AG04449 (cell line): ENCODE measurements at regions not wholly inside any gene's neighbourhood (a gene's known extent, or its start where the extent isn't known, plus 50 kb on each side); places are given as distances from the start of the nearest gene placed in this dataset.
"Not testable (repeated sequence)": the region's sequence is repeated elsewhere in the genome, so short reads cannot be mapped to it uniquely, and the experiment has no call there.

Source experiments
- CTCF ChIA-PET: fragments of 350-600 bp; formaldehyde crosslinking; extraction: SDS; loops from one replicate; lab custom pipeline; 2021; ENCODE audit warnings: antibody characterized with exemption; lab: Yijun Ruan, JAX
- POLR2A ChIA-PET: fragments of 400-600, 350-600 bp; formaldehyde crosslinking; extraction: SDS; loops from one replicate; lab custom pipeline; 2020; ENCODE audit warnings: antibody characterized with exemption, inconsistent platforms; lab: Yijun Ruan, JAX
- DNase-seq: peaks from one replicate; pipeline ENCODE4 v3.0.0-alpha.2; 2010; ENCODE audit warnings: low read depth, low spot score
- H3K4me3 ChIP-seq: 2 replicates; pipeline ENCODE4 v1.5.1; 2011; ENCODE audit warnings: low read depth, mild to moderate bottlenecking, control low read depth, low read length
- TF ChIP-seq, protein P1 (sequence below): IDR thresholded peaks from one replicate; pipeline ENCODE4 v1.5.1; 2011; ENCODE audit warnings: mild to moderate bottlenecking, moderate library complexity, low read length, control low read depth, inconsistent platforms; ENCODE audit not compliant: insufficient read depth; ENCODE audit errors: missing control alignments

DNA sequence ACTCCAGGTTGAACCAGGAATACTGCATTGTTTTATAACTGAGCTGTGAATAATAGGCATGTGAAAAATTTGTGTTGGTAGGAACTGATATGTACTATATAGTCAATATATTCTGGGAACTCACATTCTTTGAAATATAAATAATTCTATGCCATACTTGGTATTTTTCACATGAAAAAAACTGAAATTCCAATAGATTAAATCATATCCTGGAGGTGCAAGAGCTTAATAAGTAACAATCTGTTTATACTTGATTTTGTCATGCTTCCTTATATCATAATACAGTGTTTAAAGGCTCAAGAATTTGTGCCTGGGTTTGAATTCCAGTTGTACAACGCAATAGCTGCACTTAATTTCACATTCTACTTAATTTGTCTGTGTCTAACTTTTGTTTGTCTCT, 387.0 kb downstream of the USP25 start:
- ChIA-PET CTCF (interaction anchor here (0.6 to 0.7 kb wide), 2 partner anchors 21 to 47 kb away, joined by 3 read pairs; no protein-coding TSS in a partner anchor), POLR2A (interaction anchor here (0.9 kb wide), 1 partner anchor 43 kb away, joined by 3 read pairs; no protein-coding TSS in a partner anchor)
- TF ChIP-seq, protein P1, sequence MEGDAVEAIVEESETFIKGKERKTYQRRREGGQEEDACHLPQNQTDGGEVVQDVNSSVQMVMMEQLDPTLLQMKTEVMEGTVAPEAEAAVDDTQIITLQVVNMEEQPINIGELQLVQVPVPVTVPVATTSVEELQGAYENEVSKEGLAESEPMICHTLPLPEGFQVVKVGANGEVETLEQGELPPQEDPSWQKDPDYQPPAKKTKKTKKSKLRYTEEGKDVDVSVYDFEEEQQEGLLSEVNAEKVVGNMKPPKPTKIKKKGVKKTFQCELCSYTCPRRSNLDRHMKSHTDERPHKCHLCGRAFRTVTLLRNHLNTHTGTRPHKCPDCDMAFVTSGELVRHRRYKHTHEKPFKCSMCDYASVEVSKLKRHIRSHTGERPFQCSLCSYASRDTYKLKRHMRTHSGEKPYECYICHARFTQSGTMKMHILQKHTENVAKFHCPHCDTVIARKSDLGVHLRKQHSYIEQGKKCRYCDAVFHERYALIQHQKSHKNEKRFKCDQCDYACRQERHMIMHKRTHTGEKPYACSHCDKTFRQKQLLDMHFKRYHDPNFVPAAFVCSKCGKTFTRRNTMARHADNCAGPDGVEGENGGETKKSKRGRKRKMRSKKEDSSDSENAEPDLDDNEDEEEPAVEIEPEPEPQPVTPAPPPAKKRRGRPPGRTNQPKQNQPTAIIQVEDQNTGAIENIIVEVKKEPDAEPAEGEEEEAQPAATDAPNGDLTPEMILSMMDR: no peak
- no peak overlapping the region for H3K4me3 ChIP-seq
- DNase-seq: peak; percentile 59

DNA sequence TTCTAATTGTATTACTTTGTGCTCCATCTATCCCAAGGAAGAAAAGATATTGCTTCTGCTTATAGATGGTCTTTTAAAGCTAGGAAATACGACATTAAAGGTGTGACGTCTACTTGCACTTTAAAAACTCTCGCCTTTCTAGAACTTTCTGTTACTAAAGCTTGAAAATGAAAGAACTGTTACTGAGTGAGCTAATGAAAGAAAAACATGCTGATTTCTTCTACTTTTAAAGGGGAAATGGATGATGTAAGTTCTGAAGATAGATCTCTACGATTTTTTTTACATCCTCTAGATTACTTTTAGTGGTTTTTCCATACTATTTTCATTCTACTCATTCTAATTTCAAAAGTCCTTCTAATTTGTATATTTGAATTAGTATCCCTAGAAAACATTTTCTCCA, 387.5 kb downstream of the USP25 start:
- no peak overlapping the region for H3K4me3 ChIP-seq
- ChIA-PET CTCF (no interaction called here), POLR2A (interaction anchor here (1.2 kb wide), 1 partner anchor 41 kb away, joined by 3 read pairs; no protein-coding TSS in a partner anchor)
- TF ChIP-seq, protein P1: no peak
- DNase-seq: no peak

DNA sequence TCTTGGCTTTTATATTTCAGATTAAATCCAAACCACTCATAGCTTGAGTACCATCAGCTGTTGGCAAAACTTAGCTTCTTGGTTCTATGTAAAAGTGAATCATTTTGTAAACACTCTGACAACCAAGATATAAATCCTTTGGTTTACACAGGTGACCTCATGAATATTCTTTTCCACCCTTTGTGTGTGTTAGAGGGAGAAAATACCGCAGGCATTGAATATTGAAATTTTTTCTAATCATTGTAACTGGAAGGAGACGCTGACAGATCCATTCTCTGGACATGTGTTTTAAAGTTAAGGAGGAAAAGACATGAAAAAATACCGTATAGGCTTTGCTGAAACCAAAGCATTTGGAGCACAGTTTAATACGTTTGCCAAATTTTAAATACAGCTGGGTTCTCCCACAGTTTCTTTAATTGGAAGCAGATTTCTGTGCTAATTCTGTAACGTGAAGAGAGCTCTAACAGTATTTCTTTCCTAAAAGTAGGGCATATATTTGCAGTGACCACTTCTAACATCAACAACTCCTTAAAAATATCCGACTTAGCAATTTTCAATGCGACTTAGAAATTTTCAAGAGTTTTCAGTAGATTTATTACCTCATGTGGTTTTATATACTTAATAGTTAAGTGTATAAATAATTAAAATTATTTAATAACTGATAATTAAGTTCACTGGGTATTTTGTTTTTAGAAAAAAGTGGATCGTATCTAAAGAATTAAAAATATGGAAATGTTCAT, 388.2 kb downstream of the USP25 start:
- TF ChIP-seq, protein P1: no peak
- ChIA-PET CTCF (no interaction called here), POLR2A (interaction anchor here (1.2 kb wide), 1 partner anchor 40 kb away, joined by 3 read pairs; no protein-coding TSS in a partner anchor)
- DNase-seq: peak; percentile 70
- no peak overlapping the region for H3K4me3 ChIP-seq

DNA sequence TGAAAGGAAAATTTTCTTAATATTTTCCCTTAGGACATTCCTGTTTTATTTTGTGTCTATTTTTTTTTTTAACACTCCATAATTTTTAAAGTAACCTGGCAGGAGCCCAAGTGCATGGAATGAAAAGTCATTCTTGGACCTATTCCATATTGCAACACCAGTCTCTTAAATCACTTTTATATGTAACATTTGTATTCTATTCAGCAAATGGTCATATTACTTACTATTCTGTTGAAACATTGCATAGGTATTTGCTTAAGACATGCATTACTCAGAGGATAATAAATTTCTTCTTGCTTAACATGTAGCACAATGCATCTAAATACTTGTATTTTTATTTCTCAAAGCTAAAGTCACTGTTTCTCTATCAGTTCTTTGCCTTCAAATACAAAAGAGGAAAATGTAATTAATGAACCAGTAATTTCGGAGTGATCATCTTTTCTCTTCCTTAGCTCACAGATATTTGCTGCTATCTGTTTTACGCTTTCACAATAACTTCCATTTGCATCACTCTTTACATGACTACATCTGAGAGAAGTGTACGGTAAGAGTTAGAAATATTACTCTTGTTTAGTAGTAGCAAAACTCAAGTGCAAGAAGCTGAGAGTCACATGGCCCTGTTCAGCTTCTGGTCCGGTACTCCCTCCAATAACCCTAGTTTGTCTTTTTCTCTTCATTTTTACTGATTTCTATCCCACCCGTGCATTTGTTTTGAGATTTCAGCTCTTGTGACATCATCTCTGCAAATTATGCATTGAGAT, 394.8 kb downstream of the USP25 start:
- no peak overlapping the region for H3K4me3 ChIP-seq
- ChIA-PET CTCF (interaction anchor here (0.7 kb wide), 1 partner anchor 207 kb away, joined by 3 read pairs; no protein-coding TSS in a partner anchor), POLR2A (no interaction called here)
- peak; percentile 83 for DNase-seq
- TF ChIP-seq, protein P1: no peak

DNA sequence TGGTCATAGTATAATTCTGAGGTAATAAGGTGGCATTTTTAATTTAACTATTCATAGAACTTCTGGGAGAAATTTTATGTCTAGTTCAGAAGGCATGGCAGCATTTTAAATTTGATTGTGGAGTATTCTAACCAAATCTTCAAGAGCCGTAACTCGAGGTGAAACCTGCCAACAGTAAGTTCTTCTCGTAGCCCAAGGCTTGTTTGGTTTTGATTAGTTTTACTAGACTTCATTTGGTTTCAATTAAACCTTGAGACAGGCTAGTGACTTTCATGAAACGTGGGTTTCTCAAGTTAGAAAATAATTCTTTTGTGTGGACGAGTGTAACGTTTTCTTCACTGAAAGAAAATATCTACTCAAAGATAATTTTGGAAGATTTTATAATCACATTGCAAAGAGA, 395.5 kb downstream of the USP25 start:
- TF ChIP-seq, protein P1: no peak
- POLR2A ChIA-PET: no interaction called here
- no peak for DNase-seq
- no peak overlapping the region for H3K4me3 ChIP-seq
- CTCF ChIA-PET: no interaction called here

DNA sequence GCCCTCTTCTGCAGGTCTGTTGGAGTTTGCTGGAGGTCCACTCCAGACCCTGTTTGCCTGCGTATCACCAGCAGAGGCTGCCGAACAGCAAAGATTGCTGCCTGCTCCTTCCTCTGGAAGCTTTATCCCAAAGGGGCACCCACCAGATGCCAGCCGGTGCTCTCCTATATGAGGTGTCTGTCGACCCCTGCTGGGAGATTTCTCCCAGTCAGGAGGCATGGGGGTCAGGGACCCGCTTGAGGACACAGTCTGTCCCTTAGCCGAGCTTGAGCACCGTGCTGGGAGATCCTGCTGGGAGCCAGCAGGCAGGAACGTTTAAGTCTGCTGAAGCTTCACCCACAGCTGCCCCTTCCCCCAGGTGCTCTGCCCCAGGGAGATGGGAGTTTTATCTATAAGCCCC, 402.7 kb downstream of the USP25 start:
- DNase-seq, POLR2A ChIA-PET, CTCF ChIA-PET: not testable (repeated sequence)

More for the DNA sequence above, 402.7 kb downstream of the USP25 start:
- not testable (repeated sequence) for H3K4me3 ChIP-seq
